Panc1 (cell line): ENCODE measurements at regions not wholly inside any gene's neighbourhood (a gene's known extent, or its start where the extent isn't known, plus 50 kb on each side); places are given as distances from the start of the nearest gene placed in this dataset.

Experiments
- POLR2AphosphoS5 ChIP-seq: IDR thresholded peaks from 2 replicates; pipeline ENCODE4 v1.6.1; 2012; ENCODE audit warnings: mild to moderate bottlenecking, low read depth, low read length, moderate library complexity
- SIN3A ChIP-seq: IDR thresholded peaks from 2 replicates; pipeline ENCODE4 v1.6.1; 2012; ENCODE audit warnings: low read depth, mild to moderate bottlenecking, low read length, moderate library complexity, borderline replicate concordance; ENCODE audit not compliant: insufficient read depth
- TCF7L2 ChIP-seq: IDR thresholded peaks from 2 replicates; pipeline ENCODE4 v1.6.1; 2011; ENCODE audit warnings: mild to moderate bottlenecking, low read depth, low read length, inconsistent platforms
- TF ChIP-seq, protein P1 (sequence below): fragments of 450-650 bp; IDR thresholded peaks from 2 replicates; pipeline ENCODE4 v1.5.1; 2017; ENCODE audit warnings: mild to moderate bottlenecking

DNA sequence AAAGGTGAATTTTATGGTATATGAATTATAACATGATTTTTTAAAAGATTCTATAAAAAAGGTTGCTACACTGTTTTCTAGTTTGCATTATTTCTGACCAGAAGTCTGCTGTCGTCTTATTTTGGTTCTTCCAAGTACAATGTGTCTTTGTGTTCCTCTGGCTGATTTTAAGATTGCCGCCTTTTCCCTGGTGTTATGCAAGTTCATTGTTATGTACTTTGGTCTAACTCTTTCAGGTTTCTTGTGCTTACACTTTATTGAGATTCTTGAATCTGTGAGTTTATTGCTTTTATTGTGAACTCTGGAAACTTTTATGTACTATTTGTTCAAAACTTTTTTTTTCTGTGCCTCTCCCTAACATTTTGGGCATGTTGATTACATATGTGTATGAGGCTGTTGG is 109.8 kb downstream of the RFX6 start:
- TF ChIP-seq, protein P1, sequence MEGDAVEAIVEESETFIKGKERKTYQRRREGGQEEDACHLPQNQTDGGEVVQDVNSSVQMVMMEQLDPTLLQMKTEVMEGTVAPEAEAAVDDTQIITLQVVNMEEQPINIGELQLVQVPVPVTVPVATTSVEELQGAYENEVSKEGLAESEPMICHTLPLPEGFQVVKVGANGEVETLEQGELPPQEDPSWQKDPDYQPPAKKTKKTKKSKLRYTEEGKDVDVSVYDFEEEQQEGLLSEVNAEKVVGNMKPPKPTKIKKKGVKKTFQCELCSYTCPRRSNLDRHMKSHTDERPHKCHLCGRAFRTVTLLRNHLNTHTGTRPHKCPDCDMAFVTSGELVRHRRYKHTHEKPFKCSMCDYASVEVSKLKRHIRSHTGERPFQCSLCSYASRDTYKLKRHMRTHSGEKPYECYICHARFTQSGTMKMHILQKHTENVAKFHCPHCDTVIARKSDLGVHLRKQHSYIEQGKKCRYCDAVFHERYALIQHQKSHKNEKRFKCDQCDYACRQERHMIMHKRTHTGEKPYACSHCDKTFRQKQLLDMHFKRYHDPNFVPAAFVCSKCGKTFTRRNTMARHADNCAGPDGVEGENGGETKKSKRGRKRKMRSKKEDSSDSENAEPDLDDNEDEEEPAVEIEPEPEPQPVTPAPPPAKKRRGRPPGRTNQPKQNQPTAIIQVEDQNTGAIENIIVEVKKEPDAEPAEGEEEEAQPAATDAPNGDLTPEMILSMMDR = no peak
- TF ChIP-seq SIN3A (no peak), POLR2AphosphoS5 (no peak), TCF7L2 (no peak)
